IMR-90 (cell line): ENCODE measurements at regions not wholly inside any gene's neighbourhood (a gene's known extent, or its start where the extent isn't known, plus 50 kb on each side); places are given as distances from the start of the nearest gene placed in this dataset.

Experiments used
- ATAC-seq: fragments of 200-7000 bp; cut with Tn5 transposase; 2 replicates; pipeline ENCODE4 v1.9.1; 2020; ENCODE audit warnings: low read depth, mild to moderate bottlenecking, moderate library complexity
- BruUV-seq: library from RNA; stranded (reverse); fragments of 400-500 nt; replicated peaks from 2 replicates; lab custom pipeline; 2021; lab: Mats Ljungman, UMichigan
- CTCF ChIA-PET: fragments of 300-600 bp; formaldehyde crosslinking; extraction: SDS; loops from one replicate; lab custom pipeline; 2021; ENCODE audit warnings: antibody characterized with exemption; lab: Yijun Ruan, JAX
- POLR2A ChIA-PET: fragments of 300-600 bp; sonication (Branson Sonifier 250); formaldehyde crosslinking; loops from one replicate; lab custom pipeline; 2022; ENCODE audit warnings: antibody characterized with exemption; ENCODE audit not compliant: unreplicated experiment; lab: Charles Lee
- DNase-seq: peaks from one replicate; pipeline ENCODE4 v3.0.0; 2013
- H2AFZ ChIP-seq: replicated peaks from 2 replicates; pipeline ENCODE3; 2013; ENCODE audit warnings: low read length, mild to moderate bottlenecking; ENCODE audit not compliant: poor library complexity
- H2AK5ac ChIP-seq: 2 replicates; pipeline ENCODE4 v1.6.1; 2013; ENCODE audit warnings: low read depth, low read length, inconsistent platforms
- H2AK9ac ChIP-seq: replicated peaks from 2 replicates; pipeline ENCODE3; 2013; ENCODE audit warnings: mild to moderate bottlenecking, low read depth, low read length, moderate library complexity; ENCODE audit not compliant: poor library complexity
- H2BK120ac ChIP-seq: 2 replicates; pipeline ENCODE4 v1.6.1; 2013; ENCODE audit warnings: low read depth, low read length, inconsistent platforms
- H2BK15ac ChIP-seq: 3 replicates; pipeline ENCODE4 v1.6.1; 2013; ENCODE audit warnings: low read depth, low read length, inconsistent platforms
- H2BK20ac ChIP-seq: 2 replicates; pipeline ENCODE4 v1.6.1; 2013; ENCODE audit warnings: low read depth, mild to moderate bottlenecking, inconsistent platforms, low read length, moderate library complexity
- H2BK5ac ChIP-seq: 2 replicates; pipeline ENCODE4 v1.6.1; 2013; ENCODE audit warnings: mild to moderate bottlenecking, low read depth, low read length, inconsistent platforms; ENCODE audit not compliant: poor library complexity, severe bottlenecking
- H3K14ac ChIP-seq: replicated peaks from 2 replicates; pipeline ENCODE4 v1.6.1; 2013; ENCODE audit warnings: low read depth, low read length, inconsistent platforms
- H3K18ac ChIP-seq: 2 replicates; pipeline ENCODE4 v1.6.1; 2013; ENCODE audit warnings: low read depth, low read length, control low read depth
- H3K23ac ChIP-seq: 2 replicates; pipeline ENCODE4 v1.6.1; 2013; ENCODE audit warnings: low read depth, low read length, inconsistent platforms
- H3K27ac ChIP-seq: 2 replicates; pipeline ENCODE4 v1.5.1; 2013; ENCODE audit warnings: mild to moderate bottlenecking, control low read depth, low read length; ENCODE audit not compliant: insufficient read depth
- H3K27me3 ChIP-seq: 2 replicates; pipeline ENCODE4 v1.6.1; 2013; ENCODE audit warnings: low read length; ENCODE audit not compliant: control insufficient read depth, insufficient read depth
- H3K36me3 ChIP-seq: 2 replicates; pipeline ENCODE4 v1.6.1; 2013; ENCODE audit warnings: low read length, mixed read lengths; ENCODE audit not compliant: control insufficient read depth, insufficient read depth
- H3K4ac ChIP-seq: 2 replicates; pipeline ENCODE4 v1.6.1; 2013; ENCODE audit warnings: low read depth, low read length, inconsistent platforms
- H3K4me1 ChIP-seq: 2 replicates; pipeline ENCODE4 v1.6.1; 2013; ENCODE audit warnings: low read length, mixed read lengths; ENCODE audit not compliant: control insufficient read depth, insufficient read depth
- H3K4me2 ChIP-seq: 2 replicates; pipeline ENCODE4 v1.6.1; 2013; ENCODE audit warnings: low read depth, mild to moderate bottlenecking, control low read depth, low read length, moderate library complexity
- H3K4me3 ChIP-seq: 2 replicates; pipeline ENCODE4 v1.5.1; 2013; ENCODE audit warnings: low read depth, mild to moderate bottlenecking, control low read depth, low read length, moderate library complexity; ENCODE audit not compliant: insufficient read depth
- H3K56ac ChIP-seq: 2 replicates; pipeline ENCODE4 v1.6.1; 2013; ENCODE audit warnings: low read length, inconsistent platforms; ENCODE audit not compliant: insufficient read depth; ENCODE audit errors: extremely low read depth
- H3K79me1 ChIP-seq, 2 experiments: 2 replicates each; pipeline ENCODE4 v1.6.1; 2013; ENCODE audit warnings: low read length in 2 of 2, inconsistent platforms in 1 of 2, low read depth in 1 of 2
- H3K9ac ChIP-seq: 2 replicates; pipeline ENCODE4 v1.6.1; 2013; ENCODE audit warnings: low read depth, low read length, control low read depth
- H3K9me1 ChIP-seq: 2 replicates; pipeline ENCODE4 v1.6.1; 2013; ENCODE audit warnings: low read length, inconsistent platforms; ENCODE audit not compliant: insufficient read depth
- H3K9me3 ChIP-seq: 2 replicates; pipeline ENCODE4 v1.6.1; 2013; ENCODE audit warnings: low read length; ENCODE audit not compliant: control insufficient read depth, insufficient read depth
- H4K20me1 ChIP-seq: 2 replicates; pipeline ENCODE4 v1.6.1; 2013; ENCODE audit warnings: low read length, inconsistent platforms; ENCODE audit not compliant: insufficient read depth
- H4K5ac ChIP-seq: 2 replicates; pipeline ENCODE4 v1.6.1; 2013; ENCODE audit warnings: mild to moderate bottlenecking, low read depth, low read length, control low read depth
- H4K8ac ChIP-seq, 2 experiments: 2 replicates each; pipeline ENCODE4 v1.6.1; 2013; ENCODE audit warnings: low read depth in 2 of 2, low read length in 2 of 2, control low read depth in 1 of 2, inconsistent platforms in 1 of 2
- H4K91ac ChIP-seq: 2 replicates; pipeline ENCODE4 v1.6.1; 2013; ENCODE audit warnings: low read depth, low read length, inconsistent platforms; ENCODE audit not compliant: insufficient read depth
- CEBPB ChIP-seq: IDR thresholded peaks from 2 replicates; pipeline ENCODE4 v1.6.1; 2012; ENCODE audit warnings: low read depth, low read length, improper control_type of control experiment
- MAZ ChIP-seq: IDR thresholded peaks from 2 replicates; pipeline ENCODE4 v1.6.1; 2012; ENCODE audit warnings: low read depth, mild to moderate bottlenecking, low read length, improper control_type of control experiment, moderate library complexity, borderline replicate concordance
- POLR2A ChIP-seq: IDR thresholded peaks from 2 replicates; pipeline ENCODE4 v1.6.1; 2012; ENCODE audit warnings: mild to moderate bottlenecking, low read depth, low read length
- RCOR1 ChIP-seq: IDR thresholded peaks from 2 replicates; pipeline ENCODE4 v1.6.1; 2012; ENCODE audit warnings: mild to moderate bottlenecking, low read length, improper control_type of control experiment; ENCODE audit not compliant: insufficient replicate concordance
- RFX5 ChIP-seq: IDR thresholded peaks from 2 replicates; pipeline ENCODE4 v1.8.0; 2012; ENCODE audit warnings: low read depth, mild to moderate bottlenecking, low read length, moderate library complexity
- SMC3 ChIP-seq: fragments of 150-350 bp; IDR thresholded peaks from 2 replicates; pipeline ENCODE4 v1.6.1; 2016; ENCODE audit warnings: low read depth, mild to moderate bottlenecking, antibody characterized with exemption, low read length, moderate library complexity
- WGBS, 2 experiments: methylation state at CpG; one replicate each; pipeline versions ENCODE4 v1.1.5 to v1.1.7; 2013; ENCODE audit warnings: missing lambda C conversion rate in 2 of 2; ENCODE audit not compliant: insufficient read length in 1 of 2; ENCODE audit errors: extremely low coverage in 2 of 2; 5-methylcytosine and 5-hydroxymethylcytosine counted together
- dilution Hi-C: fragments of 300-500 bp; cut with HindIII; formaldehyde crosslinking; loops from one replicate; pipeline ENCODE4 v1.14.3; 2018; ENCODE audit warnings: low sequenced_read_pairs; ENCODE audit not compliant: unreplicated experiment
- in situ Hi-C: fragments of 300-500 bp; cut with MboI; formaldehyde crosslinking; loops from 3 replicates; pipeline ENCODE4 v1.14.3; 2019; ENCODE audit warnings: low sequenced_read_pairs, inconsistent platforms, mixed read lengths
- intact Hi-C: fragments of 100-400 bp; cut with micrococcal nuclease; formaldehyde crosslinking; loops from 2 replicates; pipeline ENCODE4 v1.10.0; 2022
- TF ChIP-seq, protein P1 (sequence below): fragments of 150-350 bp; IDR thresholded peaks from 2 replicates; pipeline ENCODE4 v1.6.1; 2016; ENCODE audit warnings: low read depth, mild to moderate bottlenecking, low read length, moderate library complexity, borderline replicate concordance
- TF ChIP-seq, protein P2 (sequence below): fragments of 150-350 bp; IDR thresholded peaks from 2 replicates; pipeline ENCODE4 v1.6.1; 2017; ENCODE audit warnings: mild to moderate bottlenecking, antibody characterized with exemption, low read length, low read depth

DNA sequence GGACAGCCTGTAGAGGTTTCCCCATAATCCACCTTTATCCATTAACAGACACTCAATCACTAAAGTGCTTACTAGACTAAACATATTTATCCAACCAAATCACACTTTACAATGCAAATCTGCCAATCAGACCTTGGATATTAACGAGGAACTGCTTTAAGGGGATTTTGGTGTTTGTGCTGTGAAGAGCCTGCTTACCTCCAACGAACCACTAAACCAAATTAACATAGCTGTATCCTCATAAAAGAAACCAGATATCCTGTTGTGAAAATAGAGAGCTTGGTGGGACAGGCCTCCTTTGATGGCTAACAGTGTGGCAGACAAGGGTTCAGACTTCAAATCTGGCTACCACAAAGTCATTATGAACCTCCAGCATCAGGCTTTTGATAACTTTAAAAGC lies 252.6 kb upstream of the HAND2 start (continued):
- no peak for TF ChIP-seq RCOR1

DNA sequence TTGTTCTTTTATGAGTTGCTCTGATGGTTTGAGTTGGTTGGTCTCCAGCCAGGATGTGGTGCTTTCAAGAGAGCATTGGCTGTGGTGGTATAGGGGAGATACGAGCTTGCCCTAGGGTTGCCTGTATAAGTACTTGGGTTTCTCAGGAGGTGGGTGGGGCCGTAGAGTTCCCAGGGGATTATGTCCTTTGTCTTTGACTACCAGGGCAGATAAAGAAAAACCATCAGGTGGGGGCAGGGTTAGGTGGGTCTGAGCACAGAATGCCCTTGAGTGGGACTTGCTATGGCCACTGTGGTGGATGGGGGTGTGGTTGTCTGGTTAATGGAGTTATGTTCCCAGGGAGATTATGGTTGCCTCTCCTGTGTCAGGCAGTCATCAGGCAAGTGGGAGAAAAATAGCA lies 247.9 kb upstream of the HAND2 start:
- ATAC-seq (no peak), DNase-seq (no peak)
- H3K27ac ChIP-seq, result no peak overlapping the region
- no peak overlapping the region for H2BK5ac ChIP-seq
- H3K4me1 ChIP-seq, result no peaks in the 10 kb centered on the region
- H3K4me3 ChIP-seq, result no peak overlapping the region
- H2AK5ac ChIP-seq, result no peak overlapping the region
- no peak overlapping the region for H2BK15ac ChIP-seq
- no peak overlapping the region for H4K91ac ChIP-seq
- no peaks in the 10 kb centered on the region for H3K9me3 ChIP-seq
- no peak overlapping the region for H3K4me2 ChIP-seq
- no peak overlapping the region for H3K14ac ChIP-seq
- no peaks in the 10 kb centered on the region for H4K20me1 ChIP-seq
- no peaks in the 10 kb centered on the region for H3K9me1 ChIP-seq
- no peak overlapping the region for H4K8ac ChIP-seq
- H3K18ac ChIP-seq, result no peak overlapping the region
- H2BK20ac ChIP-seq, result no peak overlapping the region
- no TSS peak for BruUV-seq
- H3K4ac ChIP-seq, result no peak overlapping the region
- H2BK120ac ChIP-seq, result no peak overlapping the region
- no peaks in the 10 kb centered on the region for H3K27me3 ChIP-seq
- no peak overlapping the region for H2AFZ ChIP-seq
- in situ Hi-C loops (no loop called here), dilution Hi-C loops (no loop called here), intact Hi-C loops (no loop called here)
- no peak overlapping the region for H3K23ac ChIP-seq
- TF ChIP-seq SMC3 (no peak), MAZ (no peak), CEBPB (no peak), RFX5 (no peak), POLR2A (no peak)
- TF ChIP-seq, protein P1, sequence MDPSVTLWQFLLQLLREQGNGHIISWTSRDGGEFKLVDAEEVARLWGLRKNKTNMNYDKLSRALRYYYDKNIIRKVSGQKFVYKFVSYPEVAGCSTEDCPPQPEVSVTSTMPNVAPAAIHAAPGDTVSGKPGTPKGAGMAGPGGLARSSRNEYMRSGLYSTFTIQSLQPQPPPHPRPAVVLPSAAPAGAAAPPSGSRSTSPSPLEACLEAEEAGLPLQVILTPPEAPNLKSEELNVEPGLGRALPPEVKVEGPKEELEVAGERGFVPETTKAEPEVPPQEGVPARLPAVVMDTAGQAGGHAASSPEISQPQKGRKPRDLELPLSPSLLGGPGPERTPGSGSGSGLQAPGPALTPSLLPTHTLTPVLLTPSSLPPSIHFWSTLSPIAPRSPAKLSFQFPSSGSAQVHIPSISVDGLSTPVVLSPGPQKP, result no peak
- TF ChIP-seq, protein P2, sequence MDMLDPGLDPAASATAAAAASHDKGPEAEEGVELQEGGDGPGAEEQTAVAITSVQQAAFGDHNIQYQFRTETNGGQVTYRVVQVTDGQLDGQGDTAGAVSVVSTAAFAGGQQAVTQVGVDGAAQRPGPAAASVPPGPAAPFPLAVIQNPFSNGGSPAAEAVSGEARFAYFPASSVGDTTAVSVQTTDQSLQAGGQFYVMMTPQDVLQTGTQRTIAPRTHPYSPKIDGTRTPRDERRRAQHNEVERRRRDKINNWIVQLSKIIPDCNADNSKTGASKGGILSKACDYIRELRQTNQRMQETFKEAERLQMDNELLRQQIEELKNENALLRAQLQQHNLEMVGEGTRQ, result no peak
- H4K5ac ChIP-seq, result no peak overlapping the region
- no peaks in the 10 kb centered on the region for H3K36me3 ChIP-seq
- H2AK9ac ChIP-seq, result no peak overlapping the region
- ChIA-PET POLR2A (no interaction called here), CTCF (no interaction called here)
- no peak overlapping the region for H3K56ac ChIP-seq
- no peaks in the 10 kb centered on the region for H3K79me1 ChIP-seq
- no peak overlapping the region for H3K9ac ChIP-seq
- no CpG with 5 or more reads among the region's 2 CpGs for WGBS, 2 experiments
